Fibroblast of the aortic adventitia (primary cell): ENCODE measurements at regions not wholly inside any gene's neighbourhood (a gene's known extent, or its start where the extent isn't known, plus 50 kb on each side); places are given as distances from the start of the nearest gene placed in this dataset.

ENCODE experiments used
- DNase-seq: peaks from one replicate; pipeline ENCODE4 v3.0.0-alpha.2; 2010; ENCODE audit warnings: low read depth
- H3K4me3 ChIP-seq: 2 replicates; pipeline ENCODE4 v1.5.1; 2011; ENCODE audit warnings: low read depth, mild to moderate bottlenecking, control low read depth, low read length, moderate library complexity
- TF ChIP-seq, protein P1 (sequence below): IDR thresholded peaks from 2 replicates; pipeline ENCODE4 v1.5.1; 2011; ENCODE audit warnings: mild to moderate bottlenecking, low read length, control low read depth, inconsistent platforms; ENCODE audit not compliant: insufficient read depth

DNA sequence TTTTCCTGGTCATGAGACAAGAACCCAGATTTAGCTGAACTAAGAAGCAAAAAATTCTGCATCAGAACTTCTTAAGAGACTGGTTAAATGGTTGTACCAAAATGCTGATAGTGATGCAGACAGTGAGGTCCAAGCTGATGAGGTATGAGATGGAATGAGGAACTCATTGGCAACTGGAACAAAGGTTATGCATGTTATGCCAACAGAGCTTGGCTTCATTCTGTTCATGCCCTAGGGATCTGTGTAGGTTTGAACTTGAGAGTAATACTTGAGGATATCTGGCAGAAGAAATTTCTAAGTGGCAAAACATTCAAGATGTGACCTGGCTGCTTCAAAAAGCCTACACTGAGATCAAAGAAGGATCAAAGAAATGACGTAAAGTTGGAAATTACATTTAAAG is 398.0 kb downstream of the FSCB start:
- TF ChIP-seq, protein P1, sequence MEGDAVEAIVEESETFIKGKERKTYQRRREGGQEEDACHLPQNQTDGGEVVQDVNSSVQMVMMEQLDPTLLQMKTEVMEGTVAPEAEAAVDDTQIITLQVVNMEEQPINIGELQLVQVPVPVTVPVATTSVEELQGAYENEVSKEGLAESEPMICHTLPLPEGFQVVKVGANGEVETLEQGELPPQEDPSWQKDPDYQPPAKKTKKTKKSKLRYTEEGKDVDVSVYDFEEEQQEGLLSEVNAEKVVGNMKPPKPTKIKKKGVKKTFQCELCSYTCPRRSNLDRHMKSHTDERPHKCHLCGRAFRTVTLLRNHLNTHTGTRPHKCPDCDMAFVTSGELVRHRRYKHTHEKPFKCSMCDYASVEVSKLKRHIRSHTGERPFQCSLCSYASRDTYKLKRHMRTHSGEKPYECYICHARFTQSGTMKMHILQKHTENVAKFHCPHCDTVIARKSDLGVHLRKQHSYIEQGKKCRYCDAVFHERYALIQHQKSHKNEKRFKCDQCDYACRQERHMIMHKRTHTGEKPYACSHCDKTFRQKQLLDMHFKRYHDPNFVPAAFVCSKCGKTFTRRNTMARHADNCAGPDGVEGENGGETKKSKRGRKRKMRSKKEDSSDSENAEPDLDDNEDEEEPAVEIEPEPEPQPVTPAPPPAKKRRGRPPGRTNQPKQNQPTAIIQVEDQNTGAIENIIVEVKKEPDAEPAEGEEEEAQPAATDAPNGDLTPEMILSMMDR = no peak
- DNase-seq = no peak

DNA sequence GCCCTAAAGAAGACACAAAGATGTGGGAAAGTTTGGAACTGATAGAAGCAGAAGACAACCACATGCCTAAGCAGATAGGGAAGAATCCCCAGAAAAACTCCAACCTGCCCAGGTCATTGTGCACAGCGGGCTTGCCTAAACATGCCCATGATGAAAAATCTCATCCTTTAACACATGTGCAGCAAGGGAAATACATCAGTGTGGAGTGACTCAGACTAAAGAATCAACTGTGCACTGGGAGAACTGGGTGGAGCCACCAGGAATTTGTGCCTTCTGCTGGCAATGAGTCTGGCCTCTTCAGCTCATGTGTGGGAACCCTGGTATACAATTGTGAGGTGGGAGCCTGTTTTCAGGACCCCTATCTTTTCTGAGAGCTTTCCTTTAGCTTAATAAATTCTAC is 398.5 kb downstream of the FSCB start:
- H3K4me3 ChIP-seq = no peak overlapping the region
- TF ChIP-seq, protein P1 = no peak
- DNase-seq = no peak

More for the DNA sequence above, 398.0 kb downstream of the FSCB start:
- H3K4me3 ChIP-seq = no peak overlapping the region

DNA sequence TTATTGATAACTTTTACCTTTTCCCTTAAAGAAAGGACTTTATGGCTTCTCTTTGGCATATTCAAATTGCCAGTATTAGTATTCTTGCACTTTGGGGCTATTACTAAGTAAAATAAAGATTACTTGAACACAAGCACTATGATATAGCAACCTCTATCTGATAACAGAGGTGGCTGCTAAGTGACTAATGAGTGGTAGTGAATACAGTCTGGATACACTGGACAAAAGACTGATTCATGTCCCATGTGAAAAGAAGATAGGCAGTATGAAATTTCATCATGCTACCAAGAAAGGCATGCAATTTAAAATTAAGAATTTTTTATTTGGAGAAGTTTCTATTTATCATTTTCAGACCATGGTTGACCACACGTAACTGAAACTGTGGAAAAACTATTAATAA is 399.9 kb downstream of the FSCB start:
- H3K4me3 ChIP-seq = no peak overlapping the region
- DNase-seq = no peak
- TF ChIP-seq, protein P1 = no peak

DNA sequence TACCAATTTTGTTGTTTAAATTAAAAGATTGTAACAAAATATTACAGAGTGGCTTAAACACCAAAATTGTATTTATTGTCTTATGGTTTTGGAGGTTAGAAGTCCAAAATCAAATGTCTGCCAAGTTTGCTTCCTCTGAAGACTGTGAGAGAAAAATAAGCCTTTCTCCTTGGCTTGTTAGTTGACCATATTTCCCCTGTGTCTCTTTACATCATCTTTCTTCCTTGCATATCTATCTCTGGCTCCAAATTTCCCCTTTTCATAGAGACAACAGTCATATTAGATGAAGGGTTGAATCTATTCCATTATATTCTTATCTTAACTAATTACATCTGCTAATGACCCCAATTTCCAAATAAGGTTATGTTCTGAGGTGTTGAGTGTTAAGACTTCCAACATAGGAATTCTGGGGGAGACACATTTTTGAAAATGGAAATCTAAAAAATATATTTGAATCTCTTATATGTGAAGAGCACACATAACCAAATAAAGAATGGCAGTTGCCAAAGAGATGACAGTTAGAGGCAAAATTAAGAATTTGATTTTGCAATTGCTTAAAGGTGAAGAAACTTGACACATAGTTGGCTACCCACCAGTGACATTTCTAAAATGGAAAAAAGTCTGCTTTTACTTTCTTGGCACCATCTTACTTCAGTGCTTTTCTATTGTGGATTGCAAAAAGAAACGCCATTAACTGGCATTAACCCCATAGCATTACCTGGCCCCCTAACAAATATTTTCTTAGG is 407.2 kb downstream of the FSCB start:
- no peak for DNase-seq
- TF ChIP-seq, protein P1 = no peak
- H3K4me3 ChIP-seq = no peak overlapping the region

DNA sequence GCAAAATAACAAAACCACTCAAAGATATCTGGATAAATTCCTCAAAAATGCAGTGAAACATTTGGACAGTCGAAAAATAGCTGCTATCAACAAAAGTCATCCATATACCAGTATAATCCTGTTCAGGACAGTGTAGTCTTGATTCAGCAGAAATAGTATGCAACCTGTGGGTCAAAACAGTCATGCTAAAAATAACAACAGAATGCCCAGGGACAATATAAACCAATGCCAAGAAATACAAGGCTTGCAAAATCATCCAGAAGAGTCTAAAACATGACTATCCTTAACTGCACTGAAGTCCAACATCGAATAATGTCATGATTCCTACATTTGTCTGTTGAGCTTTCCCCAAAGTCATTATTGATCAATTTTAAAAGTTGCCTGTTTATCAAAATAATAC is 425.9 kb downstream of the FSCB start:
- TF ChIP-seq, protein P1 = no peak
- no peak for DNase-seq
- H3K4me3 ChIP-seq = no peak overlapping the region

DNA sequence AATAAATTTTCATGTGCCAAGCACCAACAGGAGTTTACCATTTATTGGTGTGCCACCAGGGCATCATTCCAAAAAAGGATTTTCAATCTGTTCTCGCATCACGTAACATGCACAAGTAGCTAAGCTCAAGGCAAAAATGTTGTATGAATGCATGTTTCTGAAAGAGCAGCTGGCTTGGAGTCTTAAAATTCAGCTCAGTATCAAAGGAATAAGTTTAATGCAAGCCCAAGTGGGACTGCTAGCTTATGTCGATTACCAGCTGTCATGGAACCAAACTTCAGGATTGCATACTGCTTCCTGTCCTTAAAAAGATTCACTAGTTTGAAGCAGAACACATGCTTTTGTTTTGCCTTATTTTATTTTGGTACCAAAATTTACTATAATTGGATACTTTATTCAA is 437.0 kb downstream of the FSCB start:
- H3K4me3 ChIP-seq = no peak overlapping the region
- TF ChIP-seq, protein P1 = no peak
- no peak for DNase-seq

DNA sequence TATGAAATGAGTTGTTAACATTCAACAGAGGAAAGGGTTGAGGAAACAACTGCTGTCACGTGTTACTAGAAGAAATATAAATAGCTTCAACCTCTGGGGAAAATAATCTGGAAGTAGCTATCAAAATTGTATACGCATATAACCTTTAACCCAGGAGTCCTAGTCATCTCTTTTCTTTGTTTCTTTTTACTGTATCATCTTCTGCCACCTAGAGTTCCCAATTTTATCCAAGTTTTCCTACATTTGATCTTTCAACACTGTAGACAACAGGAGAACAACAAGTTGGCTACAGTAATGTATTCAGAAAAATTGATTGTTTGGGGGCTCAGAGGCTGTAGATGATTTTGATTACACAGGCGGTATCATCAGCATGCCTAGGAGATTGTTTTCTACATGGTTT is 453.7 kb downstream of the FSCB start:
- no peak for DNase-seq

More for the DNA sequence above, 453.7 kb downstream of the FSCB start:
- no peak overlapping the region for H3K4me3 ChIP-seq
- TF ChIP-seq, protein P1 = no peak
